Fibroblast of lung (primary cell): ENCODE measurements at regions not wholly inside any gene's neighbourhood (a gene's known extent, or its start where the extent isn't known, plus 50 kb on each side); places are given as distances from the start of the nearest gene placed in this dataset.

ENCODE experiments used
- DNase-seq, 2 donors: peaks; one replicate each; pipeline versions ENCODE4 v3.0.0 to v3.0.0-alpha.2; 2010; ENCODE audit warnings: low read depth in 2 of 2
- H2AFZ ChIP-seq: 2 replicates; pipeline ENCODE4 v1.5.1; 2012; ENCODE audit warnings: low read length, control low read depth, inconsistent platforms
- H3K27ac ChIP-seq: 2 replicates; pipeline ENCODE4 v1.5.1; 2011; ENCODE audit warnings: low read length, control low read depth; ENCODE audit not compliant: insufficient read depth
- H3K27me3 ChIP-seq: 2 replicates; pipeline ENCODE4 v1.5.1; 2011; ENCODE audit warnings: mild to moderate bottlenecking, low read length; ENCODE audit not compliant: control insufficient read depth, insufficient read depth
- H3K36me3 ChIP-seq: 2 replicates; pipeline ENCODE4 v1.5.1; 2011; ENCODE audit warnings: low read length; ENCODE audit not compliant: control insufficient read depth, insufficient read depth
- H3K4me1 ChIP-seq: 2 replicates; pipeline ENCODE4 v1.5.1; 2011; ENCODE audit warnings: low read length; ENCODE audit not compliant: control insufficient read depth, insufficient read depth; ENCODE audit errors: extremely low read depth
- H3K4me2 ChIP-seq: 2 replicates; pipeline ENCODE4 v1.5.1; 2011; ENCODE audit warnings: low read length, control low read depth; ENCODE audit not compliant: insufficient read depth; ENCODE audit errors: extremely low read depth
- H3K4me3 ChIP-seq, 4 experiments: fragments of 200-600 bp in 1 of 4; sonication (generic) in 1 of 4; replicated peaks in 1 of 4; 2 replicates each; pipeline ENCODE4 v1.5.1; 2011 to 2016; ENCODE audit warnings: low read length in 4 of 4, low read depth in 3 of 4, mild to moderate bottlenecking in 3 of 4, control low read depth in 2 of 4, inconsistent platforms in 1 of 4, mixed read lengths in 1 of 4; ENCODE audit not compliant: insufficient read depth in 1 of 4; ENCODE audit errors: control extremely low read depth in 1 of 4
- H3K79me2 ChIP-seq: 2 replicates; pipeline ENCODE4 v1.5.1; 2012; ENCODE audit warnings: mild to moderate bottlenecking, low read length, inconsistent platforms; ENCODE audit not compliant: control insufficient read depth, insufficient read depth
- H3K9ac ChIP-seq: 2 replicates; pipeline ENCODE4 v1.5.1; 2011; ENCODE audit warnings: mild to moderate bottlenecking, low read length, control low read depth; ENCODE audit not compliant: insufficient read depth
- H3K9me3 ChIP-seq: 2 replicates; pipeline ENCODE4 v1.5.1; 2012; ENCODE audit warnings: low read depth, low read length; ENCODE audit not compliant: control insufficient read depth, insufficient read depth
- H4K20me1 ChIP-seq: 2 replicates; pipeline ENCODE4 v1.5.1; 2011; ENCODE audit warnings: low read length; ENCODE audit not compliant: control insufficient read depth, insufficient read depth; ENCODE audit errors: extremely low read depth
- EZH2 ChIP-seq: IDR thresholded peaks from 2 replicates; pipeline ENCODE4 v1.5.1; 2012; ENCODE audit warnings: low read length, control low read depth, mild to moderate bottlenecking; ENCODE audit errors: missing control alignments
- TF ChIP-seq, protein P1 (sequence below), 2 donors: IDR thresholded peaks in 1 of 2; conservative IDR thresholded peaks in 1 of 2; 1 replicate in 1 of 2; 2 replicates in 1 of 2; pipeline ENCODE4 v1.5.1; 2011 to 2012; ENCODE audit warnings: low read length in 2 of 2, control low read depth in 1 of 2, inconsistent platforms in 1 of 2, low read depth in 1 of 2, mild to moderate bottlenecking in 1 of 2

DNA sequence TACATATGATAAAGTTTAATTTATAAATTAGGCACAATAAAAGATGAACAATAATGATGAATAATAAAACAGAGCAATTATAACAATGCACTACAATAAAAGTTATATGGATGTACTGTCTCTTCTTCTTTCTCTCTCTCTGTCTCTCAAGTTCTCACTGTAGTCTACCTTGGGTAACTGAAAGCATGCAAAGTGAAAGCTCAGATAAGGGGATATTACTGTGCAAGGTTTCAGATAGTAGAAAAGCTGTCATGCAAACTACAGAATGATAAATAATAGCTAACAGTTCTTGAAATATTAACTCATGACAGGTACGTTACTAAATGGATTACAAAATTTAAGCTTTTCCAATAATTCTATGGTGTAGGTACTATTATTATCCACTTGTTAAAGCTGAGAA lies 311.9 kb upstream of the PRDM1 start:
- Histone ChIP-seq H3K4me2 (no peak overlapping the region), H3K9me3 (no peaks in the 10 kb centered on the region), H3K79me2 (no peaks in the 10 kb centered on the region), H2AFZ (no peak overlapping the region), H3K36me3 (no peaks in the 10 kb centered on the region), H3K4me1 (peaks cover 2% of the 10 kb centered on the region), H4K20me1 (no peaks in the 10 kb centered on the region), H3K4me3 (no peak overlapping the region), H3K9ac (no peak overlapping the region), H3K27me3 (no peaks in the 10 kb centered on the region), H3K27ac (no peak overlapping the region)
- TF ChIP-seq EZH2, result no peak
- TF ChIP-seq, protein P1, sequence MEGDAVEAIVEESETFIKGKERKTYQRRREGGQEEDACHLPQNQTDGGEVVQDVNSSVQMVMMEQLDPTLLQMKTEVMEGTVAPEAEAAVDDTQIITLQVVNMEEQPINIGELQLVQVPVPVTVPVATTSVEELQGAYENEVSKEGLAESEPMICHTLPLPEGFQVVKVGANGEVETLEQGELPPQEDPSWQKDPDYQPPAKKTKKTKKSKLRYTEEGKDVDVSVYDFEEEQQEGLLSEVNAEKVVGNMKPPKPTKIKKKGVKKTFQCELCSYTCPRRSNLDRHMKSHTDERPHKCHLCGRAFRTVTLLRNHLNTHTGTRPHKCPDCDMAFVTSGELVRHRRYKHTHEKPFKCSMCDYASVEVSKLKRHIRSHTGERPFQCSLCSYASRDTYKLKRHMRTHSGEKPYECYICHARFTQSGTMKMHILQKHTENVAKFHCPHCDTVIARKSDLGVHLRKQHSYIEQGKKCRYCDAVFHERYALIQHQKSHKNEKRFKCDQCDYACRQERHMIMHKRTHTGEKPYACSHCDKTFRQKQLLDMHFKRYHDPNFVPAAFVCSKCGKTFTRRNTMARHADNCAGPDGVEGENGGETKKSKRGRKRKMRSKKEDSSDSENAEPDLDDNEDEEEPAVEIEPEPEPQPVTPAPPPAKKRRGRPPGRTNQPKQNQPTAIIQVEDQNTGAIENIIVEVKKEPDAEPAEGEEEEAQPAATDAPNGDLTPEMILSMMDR (conservative IDR thresholded peaks at IDR 0.05 in 1 of 2, IDR thresholded peaks at IDR 0.05 in 1 of 2; ENCODE audit: low read depth in 1 of 2, low read length in 2 of 2), result no peak
- no peak for DNase-seq

GRCh38 chr6:105771313-105771970 lies 314.7 kb upstream of the PRDM1 start:
- Histone ChIP-seq H3K4me3 (no peak overlapping the region), H3K27ac (no peak overlapping the region), H3K79me2 (no peaks in the 10 kb centered on the region), H3K9ac (no peak overlapping the region), H3K36me3 (no peaks in the 10 kb centered on the region), H2AFZ (no peak overlapping the region), H3K9me3 (no peaks in the 10 kb centered on the region), H3K27me3 (no peaks in the 10 kb centered on the region), H3K4me2 (no peak overlapping the region), H4K20me1 (no peaks in the 10 kb centered on the region), H3K4me1 (peaks cover 2% of the 10 kb centered on the region)
- TF ChIP-seq EZH2, result no peak
- TF ChIP-seq, protein P1 (conservative IDR thresholded peaks at IDR 0.05 in 1 of 2, IDR thresholded peaks at IDR 0.05 in 1 of 2; ENCODE audit: low read depth in 1 of 2, low read length in 2 of 2), result no peak
- DNase-seq, result peak in 1 of 2 donors; percentile 62

- Histone ChIP-seq H4K20me1 (no peaks in the 10 kb centered on the region), H2AFZ (no peak overlapping the region), H3K27ac (no peak overlapping the region), H3K9ac (no peak overlapping the region), H3K4me2 (no peak overlapping the region), H3K36me3 (no peaks in the 10 kb centered on the region), H3K27me3 (no peaks in the 10 kb centered on the region), H3K79me2 (no peaks in the 10 kb centered on the region), H3K4me3 (no peak overlapping the region), H3K4me1 (peaks cover 2% of the 10 kb centered on the region), H3K9me3 (no peaks in the 10 kb centered on the region)
- DNase-seq, result peak in 1 of 2 donors; percentile 41
- TF ChIP-seq, protein P1 (conservative IDR thresholded peaks at IDR 0.05 in 1 of 2, IDR thresholded peaks at IDR 0.05 in 1 of 2; ENCODE audit: low read depth in 1 of 2, low read length in 2 of 2), result no peak
- no peak for TF ChIP-seq EZH2
These were observed 316.1 kb upstream of the PRDM1 start for GRCh38 chr6:105769987-105770386.
